ENCODE measurements at regions not wholly inside any gene's neighbourhood (a gene's known extent, or its start where the extent isn't known, plus 50 kb on each side); places are given as distances from the start of the nearest gene placed in this dataset.

- no peak for DNase-seq (ENCODE audit: extremely low spot score)
- no peak for TF ChIP-seq LEF1 (IDR thresholded peaks at IDR 0.05; ENCODE audit: borderline replicate concordance)
- POLR2A ChIA-PET: interaction anchor here (0.7 kb wide), 1 partner anchor 293 kb away, joined by 3 read pairs; no protein-coding TSS in a partner anchor
- CTCF ChIA-PET: no interaction called here
Observed at GRCh38 chr4:84158670-84159069, 340.4 kb downstream of the NKX6-1 start.

GRCh38 chr4:84151574-84151973 is 347.5 kb downstream of the NKX6-1 start:
- POLR2A ChIA-PET: no interaction called here
- DNase-seq (ENCODE audit: extremely low spot score): no peak

DNA sequence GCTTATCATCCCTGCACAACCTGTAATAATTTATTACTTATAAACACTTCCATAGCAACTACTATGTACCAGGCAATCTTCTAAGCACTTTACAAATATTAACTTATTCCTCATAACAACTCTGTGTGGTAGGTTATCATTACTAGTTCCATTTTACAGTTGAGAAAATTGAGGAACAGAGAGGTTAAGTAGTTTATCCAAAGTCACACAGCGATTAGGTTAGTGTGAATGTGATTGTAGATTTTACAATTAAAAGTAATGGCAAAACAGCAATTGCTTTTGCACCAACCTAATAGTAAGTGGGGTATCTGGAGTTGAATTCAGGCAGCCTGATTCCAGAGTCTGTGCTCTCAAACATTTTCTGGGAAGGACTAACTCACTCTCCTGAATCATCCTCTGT is 348.9 kb downstream of the NKX6-1 start:
- ChIA-PET POLR2A (no interaction called here), CTCF (no interaction called here)
- no peak for DNase-seq (ENCODE audit: extremely low spot score)
- TF ChIP-seq, protein P1, sequence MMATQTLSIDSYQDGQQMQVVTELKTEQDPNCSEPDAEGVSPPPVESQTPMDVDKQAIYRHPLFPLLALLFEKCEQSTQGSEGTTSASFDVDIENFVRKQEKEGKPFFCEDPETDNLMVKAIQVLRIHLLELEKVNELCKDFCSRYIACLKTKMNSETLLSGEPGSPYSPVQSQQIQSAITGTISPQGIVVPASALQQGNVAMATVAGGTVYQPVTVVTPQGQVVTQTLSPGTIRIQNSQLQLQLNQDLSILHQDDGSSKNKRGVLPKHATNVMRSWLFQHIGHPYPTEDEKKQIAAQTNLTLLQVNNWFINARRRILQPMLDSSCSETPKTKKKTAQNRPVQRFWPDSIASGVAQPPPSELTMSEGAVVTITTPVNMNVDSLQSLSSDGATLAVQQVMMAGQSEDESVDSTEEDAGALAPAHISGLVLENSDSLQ (IDR thresholded peaks at IDR 0.05): no peak
- TF ChIP-seq FOXA1 (IDR thresholded peaks at IDR 0.05) (no peak), FOXM1 (IDR thresholded peaks at IDR 0.05; ENCODE audit: borderline replicate concordance) (no peak), ZNF384 (IDR thresholded peaks at IDR 0.05) (no peak), TARDBP (IDR thresholded peaks at IDR 0.05) (no peak), ARNT (IDR thresholded peaks at IDR 0.05) (no peak), LEF1 (IDR thresholded peaks at IDR 0.05; ENCODE audit: borderline replicate concordance) (no peak), BHLHE40 (IDR thresholded peaks at IDR 0.05; ENCODE audit: borderline replicate concordance) (no peak), CTBP1 (IDR thresholded peaks at IDR 0.05; ENCODE audit: borderline replicate concordance) (no peak), FOXK2 (IDR thresholded peaks at IDR 0.05) (no peak), NFRKB (IDR thresholded peaks at IDR 0.05) (no peak), SP1 (IDR thresholded peaks at IDR 0.05) (no peak), SUZ12 (IDR thresholded peaks at IDR 0.05) (no peak), HDGF (IDR thresholded peaks at IDR 0.05; ENCODE audit: borderline replicate concordance) (no peak), ELF4 (IDR thresholded peaks at IDR 0.05) (no peak)

More at GRCh38 chr4:84151574-84151973, 347.5 kb downstream of the NKX6-1 start:
- TF ChIP-seq LEF1 (IDR thresholded peaks at IDR 0.05; ENCODE audit: borderline replicate concordance) (no peak), L3MBTL2 (conservative IDR thresholded peaks at IDR 0.05) (no peak), SP1 (IDR thresholded peaks at IDR 0.05) (no peak), SUZ12 (IDR thresholded peaks at IDR 0.05) (no peak), ZNF384 (IDR thresholded peaks at IDR 0.05) (no peak), FOXK2 (IDR thresholded peaks at IDR 0.05) (no peak), BHLHE40 (IDR thresholded peaks at IDR 0.05; ENCODE audit: borderline replicate concordance) (no peak), FOXM1 (IDR thresholded peaks at IDR 0.05; ENCODE audit: borderline replicate concordance) (no peak), CTBP1 (IDR thresholded peaks at IDR 0.05; ENCODE audit: borderline replicate concordance) (no peak)
- CTCF ChIA-PET: no interaction called here

- TF ChIP-seq L3MBTL2 (conservative IDR thresholded peaks at IDR 0.05) (no peak), FOXM1 (IDR thresholded peaks at IDR 0.05; ENCODE audit: borderline replicate concordance) (no peak), HDGF (IDR thresholded peaks at IDR 0.05; ENCODE audit: borderline replicate concordance) (no peak), ELF4 (IDR thresholded peaks at IDR 0.05) (no peak), FOXK2 (IDR thresholded peaks at IDR 0.05) (no peak), LEF1 (IDR thresholded peaks at IDR 0.05; ENCODE audit: borderline replicate concordance) (no peak), BHLHE40 (IDR thresholded peaks at IDR 0.05; ENCODE audit: borderline replicate concordance) (no peak), FOXA1 (IDR thresholded peaks at IDR 0.05) (no peak), SUZ12 (IDR thresholded peaks at IDR 0.05) (no peak), NFRKB (IDR thresholded peaks at IDR 0.05) (no peak)
- TF ChIP-seq, protein P1 (IDR thresholded peaks at IDR 0.05): no peak
- DNase-seq (ENCODE audit: extremely low spot score): no peak
- ChIA-PET CTCF (interaction anchor here (0.6 kb wide), 1 partner anchor 89 kb away, joined by 3 read pairs; no protein-coding TSS in a partner anchor), POLR2A (no interaction called here)
Observed at GRCh38 chr4:84147831-84148230, 351.3 kb downstream of the NKX6-1 start.

- no peak for TF ChIP-seq TARDBP (IDR thresholded peaks at IDR 0.05)
- no peak for TF ChIP-seq ZNF384 (IDR thresholded peaks at IDR 0.05)
- no peak for TF ChIP-seq SUZ12 (IDR thresholded peaks at IDR 0.05)
- no peak for TF ChIP-seq FOXK2 (IDR thresholded peaks at IDR 0.05)
- TF ChIP-seq FOXA1 (IDR thresholded peaks at IDR 0.05): no peak
- no peak for TF ChIP-seq HDGF (IDR thresholded peaks at IDR 0.05; ENCODE audit: borderline replicate concordance)
- no peak for TF ChIP-seq L3MBTL2 (conservative IDR thresholded peaks at IDR 0.05)
- no peak for TF ChIP-seq LEF1 (IDR thresholded peaks at IDR 0.05; ENCODE audit: borderline replicate concordance)
- no peak for TF ChIP-seq NFRKB (IDR thresholded peaks at IDR 0.05)
- TF ChIP-seq ARNT (IDR thresholded peaks at IDR 0.05): no peak
- no peak for TF ChIP-seq FOXM1 (IDR thresholded peaks at IDR 0.05; ENCODE audit: borderline replicate concordance)
- TF ChIP-seq CTBP1 (IDR thresholded peaks at IDR 0.05; ENCODE audit: borderline replicate concordance): no peak
- TF ChIP-seq ELF4 (IDR thresholded peaks at IDR 0.05): no peak
- TF ChIP-seq SP1 (IDR thresholded peaks at IDR 0.05): no peak
- TF ChIP-seq, protein P1 (IDR thresholded peaks at IDR 0.05): no peak
- TF ChIP-seq BHLHE40 (IDR thresholded peaks at IDR 0.05; ENCODE audit: borderline replicate concordance): no peak
- ChIA-PET POLR2A (no interaction called here), CTCF (no interaction called here)
- DNase-seq (ENCODE audit: extremely low spot score): no peak
Observed at GRCh38 chr4:84146300-84146959, 352.7 kb downstream of the NKX6-1 start.

DNA sequence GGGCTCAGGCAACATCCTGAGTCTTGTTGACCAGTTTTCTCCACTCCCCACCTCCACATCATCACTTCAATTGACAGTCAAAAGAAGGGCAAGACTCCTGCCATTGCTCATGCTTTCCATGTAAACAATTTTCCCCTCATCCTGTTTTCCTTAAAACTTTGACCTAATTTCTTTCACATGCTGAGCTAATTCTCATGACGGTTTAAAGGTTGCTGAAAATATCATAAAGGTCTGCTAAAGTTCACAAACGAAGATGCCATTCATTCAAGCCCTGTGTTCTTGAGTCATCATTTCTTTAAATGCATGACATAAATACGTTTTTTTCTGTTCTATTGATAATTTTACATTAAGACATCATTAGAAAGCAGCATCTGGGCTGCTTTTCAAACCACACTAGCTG is 353.9 kb downstream of the NKX6-1 start:
- DNase-seq (ENCODE audit: extremely low spot score): no peak
- ChIA-PET POLR2A (interaction anchor here (0.8 kb wide), 1 partner anchor 250 kb away, joined by 3 read pairs; no protein-coding TSS in a partner anchor), CTCF (no interaction called here)
- no peak for TF ChIP-seq FOXM1 (IDR thresholded peaks at IDR 0.05; ENCODE audit: borderline replicate concordance)
- no peak for TF ChIP-seq BHLHE40 (IDR thresholded peaks at IDR 0.05; ENCODE audit: borderline replicate concordance)
- no peak for TF ChIP-seq ZNF384 (IDR thresholded peaks at IDR 0.05)
- no peak for TF ChIP-seq FOXK2 (IDR thresholded peaks at IDR 0.05)
- TF ChIP-seq ELF4 (IDR thresholded peaks at IDR 0.05): no peak
- TF ChIP-seq HDGF (IDR thresholded peaks at IDR 0.05; ENCODE audit: borderline replicate concordance): no peak
- no peak for TF ChIP-seq LEF1 (IDR thresholded peaks at IDR 0.05; ENCODE audit: borderline replicate concordance)
- TF ChIP-seq, protein P1 (IDR thresholded peaks at IDR 0.05): no peak
- TF ChIP-seq SP1 (IDR thresholded peaks at IDR 0.05): no peak
